Peyer's patch (tissue), 4 donors: ENCODE measurements at regions not wholly inside any gene's neighbourhood (a gene's known extent, or its start where the extent isn't known, plus 50 kb on each side); places are given as distances from the start of the nearest gene placed in this dataset.

Experiments used
- DNase-seq, 3 donors: peaks; one replicate each; pipeline ENCODE4 v3.0.0-alpha.2; 2017 to 2019
- H3K27ac ChIP-seq, 4 donors: fragments of 200-600 bp; sonication (generic); one replicate each; pipeline ENCODE4 v1.5.1; 2016 to 2019
- H3K27me3 ChIP-seq, 2 donors: fragments of 200-600 bp; sonication (generic); one replicate each; pipeline ENCODE4 v1.5.1; 2019
- H3K36me3 ChIP-seq, 3 donors: fragments of 200-600 bp; sonication (generic); one replicate each; pipeline ENCODE4 v1.5.1; 2016 to 2019
- H3K4me1 ChIP-seq, 4 donors: fragments of 200-600 bp; sonication (generic); one replicate each; pipeline ENCODE4 v1.5.1; 2016 to 2019
- H3K4me3 ChIP-seq, 4 donors: fragments of 200-600 bp; sonication (generic); 1 replicate in 3 of 4; 2 replicates in 1 of 4; pipeline ENCODE4 v1.5.1; 2016 to 2019; ENCODE audit warnings: mild to moderate bottlenecking in 1 of 4
- H3K9me3 ChIP-seq, 4 donors: fragments of 200-600 bp; sonication (generic); one replicate each; pipeline ENCODE4 v1.5.1; 2016 to 2019; ENCODE audit warnings: mild to moderate bottlenecking in 1 of 4
- CTCF ChIP-seq, 6 experiments: fragments of 450-650 bp in 4 of 6; fragments of 200-600 bp in 2 of 6; sonication (generic) in 1 of 6; IDR thresholded peaks; one replicate each; pipeline ENCODE4 v1.5.1; 2017 to 2019; ENCODE audit warnings: antibody characterized with exemption in 6 of 6, mild to moderate bottlenecking in 3 of 6, moderate library complexity in 1 of 6
- POLR2A ChIP-seq, 2 donors: fragments of 450-650 bp; IDR thresholded peaks; one replicate each; pipeline ENCODE4 v1.5.1; 2017; ENCODE audit warnings: antibody characterized with exemption in 2 of 2, mild to moderate bottlenecking in 2 of 2, moderate library complexity in 2 of 2

GRCh38 chrX:21056622-21057021 lies 317.6 kb upstream of the CNKSR2 start:
- H3K9me3 ChIP-seq = no peaks in the 10 kb centered on the region
- H3K27ac ChIP-seq = no peak overlapping the region
- TF ChIP-seq CTCF (IDR thresholded peaks at IDR 0.05) = no peak
- TF ChIP-seq POLR2A (IDR thresholded peaks at IDR 0.05) = no peak
- no peaks in the 10 kb centered on the region for H3K27me3 ChIP-seq
- H3K4me1 ChIP-seq = no peaks in the 10 kb centered on the region
- DNase-seq = no peak
- no peak overlapping the region for H3K4me3 ChIP-seq
- no peaks in the 10 kb centered on the region for H3K36me3 ChIP-seq

GRCh38 chrX:21047034-21047455 lies 327.2 kb upstream of the CNKSR2 start:
- TF ChIP-seq POLR2A (IDR thresholded peaks at IDR 0.05) = no peak
- no peak for TF ChIP-seq CTCF (IDR thresholded peaks at IDR 0.05)
- no peaks in the 10 kb centered on the region for H3K36me3 ChIP-seq
- H3K9me3 ChIP-seq = no peaks in the 10 kb centered on the region
- H3K27me3 ChIP-seq = no peaks in the 10 kb centered on the region
- H3K27ac ChIP-seq = no peak overlapping the region
- no peak overlapping the region for H3K4me3 ChIP-seq
- DNase-seq = no peak
- no peaks in the 10 kb centered on the region for H3K4me1 ChIP-seq

GRCh38 chrX:21014326-21014725 lies 359.9 kb upstream of the CNKSR2 start:
- Histone ChIP-seq H3K27me3 (no peaks in the 10 kb centered on the region), H3K36me3 (no peaks in the 10 kb centered on the region), H3K9me3 (no peaks in the 10 kb centered on the region), H3K4me3 (no peak overlapping the region), H3K4me1 (no peaks in the 10 kb centered on the region), H3K27ac (no peak overlapping the region)
- DNase-seq = no peak
- TF ChIP-seq POLR2A (IDR thresholded peaks at IDR 0.05) = no peak
- no peak for TF ChIP-seq CTCF (IDR thresholded peaks at IDR 0.05)

GRCh38 chrX:21004835-21005234 lies 369.4 kb upstream of the CNKSR2 start:
- no peak overlapping the region for H3K4me3 ChIP-seq
- TF ChIP-seq POLR2A (IDR thresholded peaks at IDR 0.05) = no peak
- TF ChIP-seq CTCF (IDR thresholded peaks at IDR 0.05) = no peak
- no peaks in the 10 kb centered on the region for H3K27me3 ChIP-seq
- H3K27ac ChIP-seq = no peak overlapping the region
- no peaks in the 10 kb centered on the region for H3K36me3 ChIP-seq
- H3K4me1 ChIP-seq = no peaks in the 10 kb centered on the region
- no peak for DNase-seq
- no peaks in the 10 kb centered on the region for H3K9me3 ChIP-seq

- Histone ChIP-seq H3K27me3 (no peaks in the 10 kb centered on the region), H3K36me3 (no peaks in the 10 kb centered on the region), H3K4me1 (no peaks in the 10 kb centered on the region), H3K4me3 (no peak overlapping the region), H3K9me3 (no peaks in the 10 kb centered on the region), H3K27ac (no peak overlapping the region)
- no peak for DNase-seq
- TF ChIP-seq POLR2A (IDR thresholded peaks at IDR 0.05) (no peak), CTCF (IDR thresholded peaks at IDR 0.05) (no peak)
These were observed 378.4 kb upstream of the CNKSR2 start for GRCh38 chrX:20995829-20996228.

GRCh38 chrX:20989361-20989760 lies 384.9 kb upstream of the CNKSR2 start:
- H3K9me3 ChIP-seq = no peaks in the 10 kb centered on the region
- no peak for DNase-seq
- no peak overlapping the region for H3K27ac ChIP-seq
- H3K27me3 ChIP-seq = no peaks in the 10 kb centered on the region
- no peak for TF ChIP-seq POLR2A (IDR thresholded peaks at IDR 0.05)
- no peak for TF ChIP-seq CTCF (IDR thresholded peaks at IDR 0.05)
- no peaks in the 10 kb centered on the region for H3K4me1 ChIP-seq
- no peaks in the 10 kb centered on the region for H3K36me3 ChIP-seq
- no peak overlapping the region for H3K4me3 ChIP-seq
